ENCODE measurements at regions not wholly inside any gene's neighbourhood (a gene's known extent, or its start where the extent isn't known, plus 50 kb on each side); places are given as distances from the start of the nearest gene placed in this dataset.

DNA sequence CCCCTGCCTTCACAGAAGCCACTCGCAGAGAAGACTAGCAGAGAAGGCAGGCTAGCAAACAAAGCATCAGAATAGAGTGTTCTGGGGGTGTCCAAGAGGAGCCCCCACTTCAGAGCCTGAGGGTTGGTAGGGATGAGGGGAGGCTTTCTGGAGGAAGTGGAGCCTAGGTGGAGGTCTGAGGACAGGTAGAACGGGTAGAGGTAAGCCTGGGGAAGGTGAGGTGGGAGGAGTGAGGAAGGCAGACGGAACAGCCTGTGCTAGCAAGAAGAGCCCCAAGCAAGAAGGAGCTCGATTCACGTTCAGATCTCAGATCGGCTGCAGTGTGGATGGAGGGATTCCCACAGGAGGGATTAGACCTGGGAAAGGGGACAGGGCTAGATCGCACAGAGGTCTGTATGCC lies 66.0 kb upstream of the DUSP5 start:
- TF ChIP-seq ZNF341 (tag by site-specific recombination; IDR thresholded peaks at IDR 0.05; ENCODE audit: low read depth) (peak; percentile 80), ZNF654 (tag by site-specific recombination; IDR thresholded peaks at IDR 0.05; ENCODE audit: low read depth) (no peak)
- ChIA-PET CTCF (interaction anchor here (0.6 kb wide), 2 partner anchors 60 to 250 kb away, joined by 3 to 4 read pairs; no protein-coding TSS in a partner anchor), POLR2A (interaction anchor here (0.6 kb wide), 1 partner anchor 217 kb away, joined by 3 read pairs; no protein-coding TSS in a partner anchor)
- H3K36me3 ChIP-seq (ENCODE audit: control insufficient read depth in 2 of 2, insufficient read depth in 1 of 2, low read length in 2 of 2), result no peaks in the 10 kb centered on the region
- H3K27ac ChIP-seq (ENCODE audit: extremely low read depth, low read depth, low read length), result no peak overlapping the region
- no peaks in the 10 kb centered on the region; the same call in 1 of the 2 replicates for H3K4me1 ChIP-seq (ENCODE audit: control insufficient read depth, insufficient read depth, low read length)
- no peak overlapping the region for H3K4me3 ChIP-seq (ENCODE audit: low read depth, low read length)
- no peaks in the 10 kb centered on the region for H3K9me3 ChIP-seq (ENCODE audit: control insufficient read depth, insufficient read depth, low read depth, low read length)

DNA sequence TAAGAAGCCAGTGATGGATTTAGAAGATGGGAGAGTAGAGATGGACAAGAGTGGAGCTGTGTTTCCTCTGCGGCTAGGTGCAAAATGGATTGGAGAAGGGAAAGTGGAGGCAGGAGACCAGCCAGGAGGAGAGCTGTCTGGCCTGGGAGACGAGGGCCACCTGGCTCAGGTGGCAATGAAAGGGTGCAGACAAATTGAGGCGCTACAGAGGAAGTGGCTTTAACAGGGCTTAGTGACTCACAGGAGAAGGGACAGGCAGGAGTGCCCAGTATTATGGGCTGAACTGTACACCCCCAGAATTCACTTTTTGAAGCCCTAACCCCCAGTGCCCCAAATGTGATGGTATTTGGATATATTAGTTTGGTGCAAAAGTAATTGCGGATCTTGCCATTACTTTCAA lies 65.6 kb upstream of the DUSP5 start:
- CTCF ChIA-PET, result interaction anchor here (0.6 kb wide), 1 partner anchor 250 kb away, joined by 4 read pairs; no protein-coding TSS in a partner anchor
- H3K36me3 ChIP-seq (ENCODE audit: control insufficient read depth in 2 of 2, insufficient read depth in 1 of 2, low read length in 2 of 2), result no peaks in the 10 kb centered on the region
- H3K27ac ChIP-seq (ENCODE audit: extremely low read depth, low read depth, low read length), result no peak overlapping the region
- no peaks in the 10 kb centered on the region; the same call in 1 of the 2 replicates for H3K4me1 ChIP-seq (ENCODE audit: control insufficient read depth, insufficient read depth, low read length)
- POLR2A ChIA-PET, result interaction anchor here (0.5 kb wide), 1 partner anchor 414 kb away, joined by 4 read pairs; no protein-coding TSS in a partner anchor
- TF ChIP-seq GLI4 (tag by site-specific recombination; IDR thresholded peaks at IDR 0.05) (no peak), BCL11B (tag by site-specific recombination; IDR thresholded peaks at IDR 0.05; ENCODE audit: low read depth) (no peak), ZNF350 (tag by site-specific recombination; IDR thresholded peaks at IDR 0.05) (no peak), ZNF555 (tag by site-specific recombination; conservative IDR thresholded peaks at IDR 0.05) (no peak), ZNF133 (tag by site-specific recombination; IDR thresholded peaks at IDR 0.05) (no peak), ZNF623 (tag by site-specific recombination; IDR thresholded peaks at IDR 0.05) (no peak), ZEB2 (tag by site-specific recombination; IDR thresholded peaks at IDR 0.05) (no peak), ZNF426 (tag by site-specific recombination; IDR thresholded peaks at IDR 0.05) (no peak), ZNF48 (tag by site-specific recombination; IDR thresholded peaks at IDR 0.05) (no peak)
- TF ChIP-seq, protein P1, sequence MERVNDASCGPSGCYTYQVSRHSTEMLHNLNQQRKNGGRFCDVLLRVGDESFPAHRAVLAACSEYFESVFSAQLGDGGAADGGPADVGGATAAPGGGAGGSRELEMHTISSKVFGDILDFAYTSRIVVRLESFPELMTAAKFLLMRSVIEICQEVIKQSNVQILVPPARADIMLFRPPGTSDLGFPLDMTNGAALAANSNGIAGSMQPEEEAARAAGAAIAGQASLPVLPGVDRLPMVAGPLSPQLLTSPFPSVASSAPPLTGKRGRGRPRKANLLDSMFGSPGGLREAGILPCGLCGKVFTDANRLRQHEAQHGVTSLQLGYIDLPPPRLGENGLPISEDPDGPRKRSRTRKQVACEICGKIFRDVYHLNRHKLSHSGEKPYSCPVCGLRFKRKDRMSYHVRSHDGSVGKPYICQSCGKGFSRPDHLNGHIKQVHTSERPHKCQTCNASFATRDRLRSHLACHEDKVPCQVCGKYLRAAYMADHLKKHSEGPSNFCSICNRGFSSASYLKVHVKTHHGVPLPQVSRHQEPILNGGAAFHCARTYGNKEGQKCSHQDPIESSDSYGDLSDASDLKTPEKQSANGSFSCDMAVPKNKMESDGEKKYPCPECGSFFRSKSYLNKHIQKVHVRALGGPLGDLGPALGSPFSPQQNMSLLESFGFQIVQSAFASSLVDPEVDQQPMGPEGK (tag by site-specific recombination; IDR thresholded peaks at IDR 0.05), result no peak
- H3K9me3 ChIP-seq (ENCODE audit: control insufficient read depth, insufficient read depth, low read depth, low read length), result no peaks in the 10 kb centered on the region
- no peak overlapping the region for H3K4me3 ChIP-seq (ENCODE audit: low read depth, low read length)

DNA sequence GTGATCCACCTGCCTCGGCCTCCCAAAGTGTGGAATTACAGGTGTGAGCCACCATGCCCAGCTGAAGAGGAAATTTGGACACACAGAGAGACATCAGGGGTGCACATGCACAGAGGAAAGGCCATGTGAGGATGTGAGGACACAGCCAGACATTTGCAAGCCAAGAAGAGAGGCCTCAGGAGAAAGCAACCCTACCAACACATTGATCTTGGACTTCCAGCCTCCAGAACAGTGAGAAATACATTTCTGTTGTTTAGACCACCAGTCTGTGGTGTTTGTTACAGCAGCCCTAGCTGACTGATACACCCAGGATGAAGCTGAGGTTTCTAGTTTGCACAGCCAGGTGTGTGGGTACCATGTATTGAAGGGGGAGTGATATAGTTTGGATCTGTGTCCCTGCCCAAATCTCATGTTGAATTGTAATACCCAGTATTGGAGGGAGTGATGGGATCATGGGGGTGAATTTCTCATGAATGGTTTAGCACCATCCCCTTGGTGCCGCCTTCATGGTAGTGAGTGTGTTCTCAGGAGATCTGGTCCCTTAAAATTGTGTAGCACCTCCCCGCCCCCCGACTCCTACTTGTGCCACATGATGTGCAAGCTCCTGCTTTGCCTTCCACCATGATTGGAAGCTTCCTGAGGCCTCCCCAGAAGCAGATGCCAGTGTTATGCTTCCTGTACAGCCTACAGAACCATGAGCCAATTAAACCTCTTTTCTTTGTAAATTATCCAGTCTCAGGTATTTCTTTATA lies 64.7 kb upstream of the DUSP5 start:
- Histone ChIP-seq H3K9me3 (ENCODE audit: control insufficient read depth, insufficient read depth, low read depth, low read length) (no peaks in the 10 kb centered on the region), H3K27ac (ENCODE audit: extremely low read depth, low read depth, low read length) (no peak overlapping the region), H3K4me3 (ENCODE audit: low read depth, low read length) (no peak overlapping the region), H3K4me1 (ENCODE audit: control insufficient read depth, insufficient read depth, low read length) (no peaks in the 10 kb centered on the region; the same call in 1 of the 2 replicates), H3K36me3 (ENCODE audit: control insufficient read depth in 2 of 2, insufficient read depth in 1 of 2, low read length in 2 of 2) (no peaks in the 10 kb centered on the region)
- ChIA-PET CTCF (no interaction called here), POLR2A (interaction anchor here (0.5 kb wide), 1 partner anchor 413 kb away, joined by 4 read pairs; no protein-coding TSS in a partner anchor)
- TF ChIP-seq RBAK (tag by site-specific recombination; IDR thresholded peaks at IDR 0.05) (peak; percentile 92), ZNF677 (tag by site-specific recombination; IDR thresholded peaks at IDR 0.05) (no peak), ZBTB8A (tag by site-specific recombination; IDR thresholded peaks at IDR 0.05) (no peak), ZNF548 (tag by site-specific recombination; IDR thresholded peaks at IDR 0.05) (peak; percentile 94)

DNA sequence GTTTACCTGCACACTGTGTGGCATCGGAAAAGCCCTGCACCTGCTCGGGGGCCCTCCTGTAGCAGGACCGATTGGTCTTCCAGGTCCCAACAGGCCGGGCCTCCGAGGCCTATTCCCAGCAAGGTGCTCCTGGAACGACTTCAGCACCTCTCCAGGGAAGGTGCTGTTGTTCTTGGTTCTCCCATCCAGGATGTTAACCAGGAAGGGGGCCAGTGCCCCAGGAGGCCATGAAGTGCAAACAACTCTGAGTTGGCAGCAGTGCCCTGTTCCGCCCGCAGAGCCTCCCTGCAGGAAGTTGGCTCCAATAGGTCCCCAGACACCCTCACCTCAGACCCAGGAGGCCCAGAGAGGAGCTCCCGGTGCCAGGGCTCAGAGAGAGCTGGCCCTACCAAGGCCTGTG lies 64.0 kb upstream of the DUSP5 start:
- no peaks in the 10 kb centered on the region; the same call in 1 of the 2 replicates for H3K4me1 ChIP-seq (ENCODE audit: control insufficient read depth, insufficient read depth, low read length)
- no peak overlapping the region for H3K27ac ChIP-seq (ENCODE audit: extremely low read depth, low read depth, low read length)
- TF ChIP-seq ZIC2 (tag by site-specific recombination; IDR thresholded peaks at IDR 0.05), result peak; percentile 74
- TF ChIP-seq ZNF266 (tag by site-specific recombination; IDR thresholded peaks at IDR 0.05; ENCODE audit: low read depth), result no peak
- no peak for TF ChIP-seq SCRT1 (tag by site-specific recombination; IDR thresholded peaks at IDR 0.05; ENCODE audit: borderline replicate concordance)
- no peak for TF ChIP-seq ZNF670 (tag by site-specific recombination; IDR thresholded peaks at IDR 0.05; ENCODE audit: low read depth)
- TF ChIP-seq ZSCAN16 (tag by site-specific recombination; IDR thresholded peaks at IDR 0.05), result no peak
- ChIA-PET CTCF (no interaction called here), POLR2A (no interaction called here)
- no peaks in the 10 kb centered on the region for H3K36me3 ChIP-seq (ENCODE audit: control insufficient read depth in 2 of 2, insufficient read depth in 1 of 2, low read length in 2 of 2)
- no peak overlapping the region for H3K4me3 ChIP-seq (ENCODE audit: low read depth, low read length)
- no peaks in the 10 kb centered on the region for H3K9me3 ChIP-seq (ENCODE audit: control insufficient read depth, insufficient read depth, low read depth, low read length)
